ACC112 (cell line): ENCODE measurements at regions not wholly inside any gene's neighbourhood (a gene's known extent, or its start where the extent isn't known, plus 50 kb on each side); places are given as distances from the start of the nearest gene placed in this dataset.

Experiments used
- H2AFZ ChIP-seq: fragments of 200-600 bp; sonication (generic); one replicate; pipeline ENCODE4 v1.6.0; 2017; ENCODE audit warnings: antibody characterized with exemption, low read length; ENCODE audit not compliant: unreplicated experiment
- H3K27ac ChIP-seq: fragments of 200-600 bp; sonication (generic); 2 replicates; pipeline ENCODE4 v1.5.1; 2014; ENCODE audit warnings: low read depth, mild to moderate bottlenecking, antibody characterized with exemption, low read length, moderate library complexity
- H3K27me3 ChIP-seq: fragments of 200-600 bp; sonication (generic); 2 replicates; pipeline ENCODE4 v1.6.1; 2014; ENCODE audit warnings: mild to moderate bottlenecking, antibody characterized with exemption, low read length, moderate library complexity, mixed read lengths; ENCODE audit not compliant: insufficient read depth
- H3K36me3 ChIP-seq: fragments of 200-600 bp; sonication (generic); 2 replicates; pipeline ENCODE4 v1.6.1; 2016; ENCODE audit warnings: mild to moderate bottlenecking, antibody characterized with exemption, low read length, moderate library complexity, mixed read lengths; ENCODE audit not compliant: insufficient read depth
- H3K4me1 ChIP-seq: fragments of 200-600 bp; sonication (generic); one replicate; pipeline ENCODE4 v1.6.1; 2016; ENCODE audit warnings: low read length, mixed read lengths; ENCODE audit not compliant: insufficient read depth, unreplicated experiment, control insufficient read depth
- H3K4me3 ChIP-seq: fragments of 200-600 bp; sonication (generic); 2 replicates; pipeline ENCODE4 v1.5.1; 2014; ENCODE audit warnings: mild to moderate bottlenecking, low read depth, low read length
- H3K79me2 ChIP-seq: fragments of 200-600 bp; sonication (generic); one replicate; pipeline ENCODE4 v1.6.0; 2016; ENCODE audit warnings: low read length; ENCODE audit not compliant: control insufficient read depth, unreplicated experiment, insufficient read depth

GRCh38 chr11:69928121-69928520, 108.9 kb upstream of the FGF3 start:
- no peak overlapping the region for H3K4me3 ChIP-seq
- H3K27ac ChIP-seq = no peak overlapping the region
- no peaks in the 10 kb centered on the region for H3K79me2 ChIP-seq
- H3K4me1 ChIP-seq = no peaks in the 10 kb centered on the region
- no peak overlapping the region for H2AFZ ChIP-seq
- no peaks in the 10 kb centered on the region for H3K36me3 ChIP-seq
- H3K27me3 ChIP-seq = peaks cover 71% of the 10 kb centered on the region

GRCh38 chr11:69928975-69929374, 109.8 kb upstream of the FGF3 start:
- Histone ChIP-seq H3K79me2 (no peaks in the 10 kb centered on the region), H3K27ac (no peak overlapping the region), H3K27me3 (peaks cover 77% of the 10 kb centered on the region), H3K36me3 (no peaks in the 10 kb centered on the region), H3K4me3 (no peak overlapping the region), H2AFZ (no peak overlapping the region), H3K4me1 (no peaks in the 10 kb centered on the region)

- Histone ChIP-seq H3K36me3 (no peaks in the 10 kb centered on the region), H3K27me3 (peaks cover 68% of the 10 kb centered on the region), H3K27ac (no peak overlapping the region), H3K79me2 (no peaks in the 10 kb centered on the region), H2AFZ (no peak overlapping the region), H3K4me3 (no peak overlapping the region), H3K4me1 (no peaks in the 10 kb centered on the region)
These were observed 111.2 kb upstream of the FGF3 start for GRCh38 chr11:69930081-69931059.

GRCh38 chr11:69931060-69931910, 112.1 kb upstream of the FGF3 start:
- no peak overlapping the region for H2AFZ ChIP-seq
- H3K27me3 ChIP-seq = peaks cover 59% of the 10 kb centered on the region
- no peaks in the 10 kb centered on the region for H3K4me1 ChIP-seq
- H3K79me2 ChIP-seq = no peaks in the 10 kb centered on the region
- H3K36me3 ChIP-seq = no peaks in the 10 kb centered on the region
- no peak overlapping the region for H3K4me3 ChIP-seq
- H3K27ac ChIP-seq = no peak overlapping the region

GRCh38 chr11:69931994-69932910, 113.0 kb upstream of the FGF3 start:
- Histone ChIP-seq H2AFZ (no peak overlapping the region), H3K27ac (no peak overlapping the region), H3K27me3 (peaks cover 57% of the 10 kb centered on the region), H3K36me3 (no peaks in the 10 kb centered on the region), H3K4me1 (no peaks in the 10 kb centered on the region), H3K4me3 (no peak overlapping the region), H3K79me2 (no peaks in the 10 kb centered on the region)

- Histone ChIP-seq H3K27ac (no peak overlapping the region), H3K4me3 (no peak overlapping the region), H3K27me3 (peaks cover 35% of the 10 kb centered on the region), H2AFZ (no peak overlapping the region), H3K4me1 (peaks cover 3% of the 10 kb centered on the region), H3K79me2 (no peaks in the 10 kb centered on the region), H3K36me3 (no peaks in the 10 kb centered on the region)
These were observed 115.8 kb upstream of the FGF3 start for GRCh38 chr11:69934861-69935494.

GRCh38 chr11:69935941-69936505, 116.8 kb upstream of the FGF3 start:
- Histone ChIP-seq H3K36me3 (no peaks in the 10 kb centered on the region), H3K4me3 (no peak overlapping the region), H3K27ac (no peak overlapping the region), H2AFZ (no peak overlapping the region), H3K4me1 (peaks cover 4% of the 10 kb centered on the region), H3K79me2 (no peaks in the 10 kb centered on the region), H3K27me3 (peaks cover 26% of the 10 kb centered on the region)

GRCh38 chr11:69936771-69937170, 117.6 kb upstream of the FGF3 start:
- Histone ChIP-seq H3K4me1 (peaks cover 4% of the 10 kb centered on the region), H3K27me3 (peaks cover 24% of the 10 kb centered on the region), H3K36me3 (no peaks in the 10 kb centered on the region)

GRCh38 chr11:69938206-69938605, 119.0 kb upstream of the FGF3 start:
- Histone ChIP-seq H3K79me2 (no peaks in the 10 kb centered on the region), H3K4me1 (peaks cover 4% of the 10 kb centered on the region), H3K36me3 (no peaks in the 10 kb centered on the region), H3K27me3 (peaks cover 14% of the 10 kb centered on the region), H3K27ac (no peak overlapping the region), H2AFZ (no peak overlapping the region), H3K4me3 (no peak overlapping the region)

More at GRCh38 chr11:69936771-69937170, 117.6 kb upstream of the FGF3 start:
- Histone ChIP-seq H3K4me3 (no peak overlapping the region), H3K79me2 (no peaks in the 10 kb centered on the region), H3K27ac (no peak overlapping the region), H2AFZ (no peak overlapping the region)
